ENCODE measurements at regions not wholly inside any gene's neighbourhood (a gene's known extent, or its start where the extent isn't known, plus 50 kb on each side); places are given as distances from the start of the nearest gene placed in this dataset.

DNA sequence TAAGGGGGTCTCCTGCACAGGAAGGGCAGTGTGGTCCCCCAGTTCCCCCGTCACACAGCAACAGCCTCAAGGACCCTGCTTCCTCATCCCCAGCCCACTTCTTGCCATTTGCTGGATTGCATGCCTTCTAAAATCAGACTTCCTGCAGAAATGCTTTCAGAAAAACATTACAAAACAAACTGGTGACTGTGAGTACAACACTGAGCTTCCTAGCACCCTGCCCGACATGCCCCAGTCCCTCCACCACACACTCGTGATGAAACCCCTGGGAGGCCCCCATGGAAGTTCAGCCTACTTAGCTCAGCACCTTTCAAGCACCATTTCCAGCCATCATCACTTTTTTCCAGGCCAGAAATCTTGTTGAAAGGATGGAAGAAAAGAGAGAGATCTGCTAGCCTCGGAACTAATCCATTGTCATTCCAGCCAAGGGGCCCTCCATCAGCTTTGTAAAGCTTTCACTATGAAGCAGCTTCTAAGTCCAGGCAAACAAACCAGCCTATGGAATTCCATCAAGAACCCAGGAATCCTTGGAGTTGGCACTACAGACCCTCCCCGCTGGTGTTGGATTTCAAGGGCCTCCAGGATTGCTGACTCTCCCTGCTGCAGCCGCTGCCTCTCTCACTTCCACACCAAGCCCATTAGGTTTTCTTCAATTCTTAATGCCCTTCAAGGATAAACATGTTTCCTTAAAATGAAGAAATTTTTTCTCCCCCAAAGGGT is 114.6 kb downstream of the C5orf15 start:
- no peak for DNase-seq

DNA sequence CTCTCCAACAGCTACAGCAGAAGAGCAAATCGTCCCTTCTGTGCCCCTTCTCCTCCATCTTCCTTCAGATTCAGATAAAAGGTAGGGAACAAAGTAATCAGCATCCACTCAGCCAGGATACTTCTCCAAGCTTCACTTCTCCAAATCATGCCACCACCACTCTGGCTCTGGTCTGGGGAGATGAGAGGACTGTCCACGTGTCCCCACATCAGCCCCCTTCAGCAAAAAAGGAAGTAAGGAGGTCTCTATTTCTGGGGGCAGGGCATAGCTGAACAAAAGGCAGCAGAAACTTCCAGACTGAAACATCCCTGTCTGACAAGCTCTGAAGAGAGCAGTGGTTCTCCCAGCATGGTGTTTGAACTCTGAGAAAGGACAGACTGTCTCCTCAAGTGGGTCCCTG is 116.9 kb downstream of the C5orf15 start:
- DNase-seq: no peak

DNA sequence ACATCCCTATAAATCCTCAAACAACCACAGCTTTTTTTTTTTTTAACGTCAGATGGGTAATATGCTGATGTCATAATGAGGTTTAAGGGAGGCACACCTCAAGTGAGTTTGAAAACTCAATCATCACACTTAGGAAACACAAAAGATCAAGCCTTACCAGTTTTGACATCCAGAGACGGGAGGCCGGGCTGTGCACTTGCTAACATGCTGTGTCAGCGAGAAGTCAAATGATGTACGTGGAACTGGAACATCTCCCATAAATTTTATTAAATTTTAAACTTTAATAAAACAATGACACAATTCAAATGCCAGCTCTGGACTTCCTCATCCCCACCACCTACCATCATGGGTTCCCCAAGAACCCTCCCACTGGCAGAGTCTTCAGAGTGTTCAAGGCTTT is 117.6 kb downstream of the C5orf15 start:
- DNase-seq: no peak

DNA sequence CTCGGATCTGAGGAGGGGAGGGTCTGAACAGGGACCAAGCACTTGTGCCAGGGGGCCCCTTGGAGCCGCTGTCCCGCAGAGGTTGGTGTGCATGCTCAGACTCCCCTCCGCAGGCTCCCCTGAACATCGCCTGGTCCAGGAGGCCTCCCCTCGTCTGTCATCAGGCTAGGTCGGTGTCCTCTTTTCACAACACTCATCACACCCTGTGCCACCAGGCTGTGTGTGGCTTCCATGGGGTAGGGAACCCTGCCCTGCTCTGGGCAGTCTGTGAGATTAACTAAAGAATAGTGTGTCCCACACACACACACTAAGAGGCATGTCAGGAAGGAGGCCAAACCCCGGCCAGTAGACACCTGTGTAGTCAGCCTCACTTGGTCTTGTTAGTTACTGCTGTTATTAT is 119.3 kb downstream of the C5orf15 start:
- no peak for DNase-seq

DNA sequence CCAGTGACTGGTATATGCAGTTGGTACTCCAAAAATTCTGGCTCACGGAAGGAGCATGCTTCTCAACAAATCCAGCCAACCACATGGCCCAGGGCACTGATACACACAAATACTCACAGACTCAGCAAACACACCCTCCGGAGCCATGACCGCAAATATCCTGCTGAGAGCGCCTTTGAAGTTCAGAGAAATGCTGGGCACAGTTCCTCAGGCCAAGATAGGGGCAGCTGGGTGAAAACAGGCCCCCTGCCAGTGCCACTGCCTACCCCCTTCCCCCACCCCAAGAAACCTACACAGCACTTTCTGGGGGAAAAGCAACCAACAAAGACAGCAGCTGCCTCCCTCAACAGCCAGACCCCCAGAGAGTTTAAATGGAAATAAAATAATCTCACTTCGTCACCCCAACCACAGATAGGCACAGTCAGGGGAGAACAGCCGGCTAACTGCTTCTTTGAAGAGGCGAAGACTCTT is 120.0 kb downstream of the C5orf15 start:
- no peak for DNase-seq

DNA sequence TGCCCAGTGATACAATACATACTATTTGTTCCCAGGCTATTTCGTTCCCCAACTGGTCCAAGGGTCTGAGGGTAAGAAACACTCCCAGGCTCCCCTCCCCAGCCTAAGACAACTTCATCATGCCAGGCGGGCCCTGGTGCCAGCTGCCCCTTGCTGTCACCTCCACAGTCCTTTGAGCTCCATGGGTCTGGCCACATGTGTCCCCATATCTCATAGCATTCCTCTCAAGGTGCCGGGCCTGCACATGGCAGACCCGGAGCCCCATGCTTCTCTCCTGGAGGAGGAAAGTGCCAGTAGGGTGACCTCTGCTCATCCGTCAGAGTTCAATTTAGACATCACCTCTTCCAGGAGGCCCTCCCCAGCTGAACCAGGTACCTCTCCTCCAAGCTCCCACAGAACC is 120.5 kb downstream of the C5orf15 start:
- no peak for DNase-seq

DNA sequence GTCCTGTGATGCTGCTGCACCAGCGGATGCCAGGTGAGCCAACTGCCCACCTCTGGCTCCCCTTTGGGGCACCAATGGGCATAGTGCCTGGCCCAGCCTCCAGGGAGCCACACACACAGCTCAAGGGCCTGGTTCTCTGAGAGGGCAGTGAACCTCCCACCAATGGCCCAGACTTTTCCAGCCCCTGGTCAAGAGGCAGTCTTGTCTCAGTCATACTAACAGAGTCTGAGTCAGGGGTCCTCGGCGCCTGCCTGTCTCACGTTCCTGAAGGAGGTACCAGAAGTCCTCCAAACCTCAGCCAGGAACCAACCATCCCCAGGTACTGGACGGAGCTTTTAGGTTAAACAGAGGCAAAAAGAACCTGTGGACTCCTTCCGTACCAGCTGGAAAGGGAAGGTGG is 121.1 kb downstream of the C5orf15 start:
- DNase-seq: no peak

DNA sequence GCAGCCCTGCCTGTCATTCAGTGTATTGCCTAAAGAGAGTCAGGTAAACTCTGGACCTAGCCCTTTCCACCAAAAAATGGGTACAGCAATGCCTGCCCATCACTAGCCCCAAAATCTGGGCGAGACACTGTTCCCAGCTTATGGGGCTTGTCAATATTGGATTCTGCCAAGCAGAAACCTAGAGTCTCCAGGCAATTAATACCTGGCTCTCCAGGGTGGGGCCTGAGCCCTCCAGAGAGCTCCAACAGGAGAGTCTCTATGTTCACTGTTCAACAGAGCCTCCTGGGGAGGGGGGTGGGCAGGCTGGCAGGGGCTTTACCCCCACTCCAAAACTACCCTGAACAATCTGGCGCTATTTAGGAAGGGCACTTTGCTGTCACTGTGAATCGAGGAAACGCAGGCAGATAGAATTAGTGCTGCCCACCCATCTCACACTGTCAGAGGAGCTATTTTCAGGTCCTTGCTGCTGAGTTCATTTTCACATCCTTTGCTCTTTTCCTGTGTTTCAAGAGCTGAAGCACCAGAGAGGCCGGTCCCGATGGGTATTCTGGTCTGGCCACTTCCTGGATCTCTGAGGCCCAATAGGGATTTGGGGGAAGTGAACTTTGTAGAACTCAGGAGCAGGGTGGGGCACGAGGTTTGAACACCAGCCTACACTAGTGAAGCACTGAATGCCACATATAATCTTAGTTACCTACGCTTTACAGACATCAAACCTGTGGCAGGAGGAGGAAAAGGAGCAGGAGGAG is 121.8 kb downstream of the C5orf15 start:
- no peak for DNase-seq

DNA sequence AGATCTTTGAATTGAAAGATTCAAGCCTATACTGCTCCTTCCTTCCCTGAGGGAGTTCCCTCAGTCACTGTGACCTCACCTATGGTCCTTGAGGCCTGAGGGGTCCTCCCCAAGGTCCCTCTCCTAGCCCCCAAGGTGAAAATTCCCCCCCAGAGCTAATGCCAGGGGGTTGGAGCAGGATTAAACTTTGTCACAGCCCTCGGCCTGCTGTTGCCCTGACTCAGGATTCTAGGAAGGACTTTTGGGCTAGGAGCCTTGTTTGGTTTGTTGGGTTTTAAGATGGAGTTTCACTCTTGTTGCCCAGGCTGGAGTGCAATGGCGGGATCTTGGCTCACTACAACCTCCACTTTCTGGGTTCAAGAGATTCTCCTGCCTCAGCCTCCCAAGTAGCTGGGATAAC is 123.2 kb downstream of the C5orf15 start:
- no peak for DNase-seq

DNA sequence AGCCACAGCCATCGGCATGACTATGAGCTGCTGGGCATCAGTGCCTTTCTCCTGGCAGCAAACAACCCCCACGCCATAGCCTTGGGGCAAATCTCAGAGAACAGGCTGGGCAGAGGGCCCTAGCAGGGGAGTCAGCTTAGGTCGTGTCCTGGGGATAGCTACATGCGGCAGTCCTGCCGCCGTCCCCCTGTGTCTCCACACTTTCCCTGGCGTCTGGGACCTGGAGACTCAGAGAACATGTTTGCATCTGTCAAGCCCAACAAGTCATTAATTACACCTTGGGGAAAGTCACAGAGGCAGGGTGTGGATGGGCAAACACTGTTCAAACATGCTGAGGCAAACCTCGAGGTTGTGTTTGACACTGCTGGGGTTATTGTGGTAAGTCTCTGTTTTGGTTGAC is 123.6 kb downstream of the C5orf15 start:
- DNase-seq: no peak

DNA sequence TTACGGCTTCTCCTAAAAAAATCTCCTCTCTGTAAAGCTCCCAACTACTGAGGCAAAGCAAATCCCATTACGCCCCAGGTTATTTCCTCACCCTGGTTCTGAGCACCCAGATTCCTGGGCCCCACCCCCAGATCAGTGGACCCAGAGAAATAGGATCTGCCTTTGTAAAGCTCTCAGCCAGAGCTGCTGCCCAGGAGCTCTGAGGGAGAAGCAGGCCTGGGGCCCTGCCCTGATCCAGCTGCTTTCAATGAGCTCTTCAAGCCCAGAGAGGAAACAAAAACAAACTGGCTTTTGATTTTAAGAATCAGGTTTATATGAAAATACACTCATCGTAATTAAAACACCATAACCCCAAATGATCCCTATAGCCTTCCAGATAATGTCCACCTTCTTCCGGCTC is 124.5 kb downstream of the C5orf15 start:
- DNase-seq: no peak

DNA sequence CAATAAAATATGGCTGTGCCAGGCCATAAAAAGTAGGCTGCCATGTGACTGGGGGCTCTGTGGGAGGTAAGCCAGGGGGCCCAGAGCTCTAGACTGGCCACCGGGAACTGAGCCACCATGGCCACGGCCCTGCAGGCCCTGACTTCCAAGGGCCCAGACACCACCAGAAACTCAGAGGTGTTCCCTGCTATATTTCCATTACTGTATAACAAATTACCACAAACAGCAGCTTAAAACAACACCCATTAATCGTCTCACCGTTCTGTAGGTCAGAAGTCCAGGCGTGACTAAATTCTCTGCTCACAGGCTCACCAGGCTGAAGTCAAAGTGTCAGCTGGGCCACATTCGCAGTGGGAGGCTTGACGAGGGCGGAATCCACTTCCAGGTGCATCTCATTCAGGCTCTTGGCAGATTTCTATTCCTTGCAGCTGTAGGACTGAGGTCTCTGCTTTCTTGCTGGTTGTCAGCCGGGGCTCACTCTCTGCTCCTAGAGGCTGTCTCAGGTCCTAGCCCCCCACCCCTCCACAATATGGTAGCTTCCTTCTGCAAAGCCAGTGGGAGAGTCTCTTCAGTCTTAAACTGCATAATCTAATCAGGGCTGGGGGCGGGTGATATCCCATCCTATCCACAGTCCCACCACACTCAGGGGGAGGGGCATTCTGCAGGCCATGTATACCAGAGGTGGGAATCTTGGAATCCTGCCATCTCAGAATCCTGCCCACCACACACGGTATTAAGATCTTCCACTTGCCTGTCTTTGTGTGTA is 125.4 kb downstream of the C5orf15 start:
- DNase-seq: no peak

DNA sequence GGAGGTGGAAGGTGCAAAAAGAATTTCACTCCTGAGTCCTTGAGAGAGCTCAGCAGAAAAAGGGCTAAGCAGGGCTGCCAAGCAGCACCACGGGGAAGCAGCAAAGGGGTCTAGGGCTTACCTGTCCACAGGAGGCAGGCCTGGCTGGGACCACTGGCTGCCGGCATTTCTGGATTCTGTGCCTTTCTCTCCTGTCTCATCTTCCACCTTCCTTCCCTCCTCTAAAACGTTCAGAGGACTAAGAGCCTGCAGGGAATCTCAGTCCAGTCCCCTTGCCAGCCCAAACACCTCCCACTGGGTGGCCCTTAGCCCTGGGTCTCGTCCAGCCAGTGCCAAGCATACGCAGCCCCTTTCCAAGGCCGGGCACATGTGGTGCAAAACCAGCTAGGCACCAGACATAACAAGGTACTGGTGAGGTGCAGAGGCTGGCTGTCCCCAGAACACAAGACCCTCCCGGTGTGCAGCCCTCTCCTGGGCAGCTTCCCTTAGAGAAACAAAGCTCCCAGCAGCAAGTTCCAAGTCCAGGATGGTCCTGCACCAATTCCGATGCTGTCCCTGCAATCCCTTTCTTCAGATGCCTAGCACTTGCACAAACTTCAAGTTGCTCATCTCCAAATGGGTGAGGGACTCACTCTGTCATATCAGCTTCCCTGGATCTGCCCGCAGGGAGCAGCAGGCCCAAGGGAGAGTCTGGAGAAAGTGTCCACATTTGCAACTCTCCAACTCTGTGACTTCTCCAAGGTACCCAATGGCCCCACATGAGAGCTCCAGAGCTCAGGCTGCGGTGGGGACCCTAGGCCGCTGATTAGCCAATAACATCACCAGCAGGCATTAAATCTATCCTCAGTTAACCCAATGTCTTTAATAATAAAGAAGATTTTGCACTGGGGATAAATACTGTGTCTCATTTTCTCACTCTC is 126.3 kb downstream of the C5orf15 start:
- no peak for DNase-seq

DNA sequence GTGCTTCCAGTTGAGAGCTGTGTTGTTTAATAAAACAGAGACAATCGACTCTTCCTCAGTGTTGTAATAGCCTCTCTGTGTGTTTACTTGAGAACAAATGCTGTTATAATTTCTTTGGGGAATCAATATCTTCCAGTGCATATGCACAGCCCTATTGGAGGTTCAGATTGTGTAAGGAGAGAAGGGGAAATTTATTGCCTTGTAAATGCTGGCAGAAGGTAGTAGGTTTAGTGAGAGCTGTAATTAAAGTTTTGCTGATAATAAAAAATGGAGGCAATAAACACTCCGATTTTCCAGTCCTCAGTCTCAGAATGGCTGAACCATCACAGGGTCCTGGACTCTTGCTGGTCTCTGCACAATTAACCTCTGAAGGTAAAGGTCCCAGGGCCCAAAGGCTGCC is 128.3 kb downstream of the C5orf15 start:
- no peak for DNase-seq

DNA sequence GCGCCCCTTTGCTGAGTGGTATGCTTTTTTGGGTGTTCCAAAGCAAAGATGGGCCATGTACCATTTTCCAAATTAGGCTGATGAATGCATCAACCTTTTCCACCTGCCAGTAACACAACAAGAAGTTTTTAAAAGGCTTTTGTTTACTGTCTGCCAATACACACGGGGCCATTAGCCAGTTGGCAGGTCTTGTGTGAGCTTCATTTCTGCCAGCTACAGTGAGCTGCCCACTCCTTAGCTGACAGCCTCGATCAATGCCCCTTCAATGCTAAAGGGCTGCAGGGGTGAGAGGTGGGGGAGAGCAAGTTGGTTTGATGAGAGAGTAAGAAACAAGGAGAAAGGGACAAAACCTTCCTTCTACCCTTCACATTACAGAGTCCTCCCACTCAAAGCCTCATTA is 128.7 kb downstream of the C5orf15 start:
- no peak for DNase-seq

DNA sequence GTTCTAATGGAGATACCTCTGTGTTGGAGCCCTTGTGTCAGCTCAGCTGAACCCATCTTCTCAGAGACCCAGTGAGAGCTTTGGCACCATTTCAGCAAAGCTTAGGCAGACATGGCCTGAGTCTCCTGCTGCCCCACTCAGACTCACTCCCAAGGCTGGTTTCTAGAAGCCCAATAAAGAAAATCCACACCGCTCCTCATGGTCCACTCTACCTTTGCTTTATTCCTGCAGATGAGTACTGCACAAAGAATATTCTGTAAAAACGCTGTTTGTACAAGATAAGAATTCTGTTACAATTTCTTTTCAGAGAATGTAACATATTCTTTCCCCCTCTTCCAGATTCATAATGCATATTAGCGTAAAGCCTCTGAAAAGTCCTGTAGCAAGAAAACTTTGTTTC is 129.3 kb downstream of the C5orf15 start:
- DNase-seq: no peak

DNA sequence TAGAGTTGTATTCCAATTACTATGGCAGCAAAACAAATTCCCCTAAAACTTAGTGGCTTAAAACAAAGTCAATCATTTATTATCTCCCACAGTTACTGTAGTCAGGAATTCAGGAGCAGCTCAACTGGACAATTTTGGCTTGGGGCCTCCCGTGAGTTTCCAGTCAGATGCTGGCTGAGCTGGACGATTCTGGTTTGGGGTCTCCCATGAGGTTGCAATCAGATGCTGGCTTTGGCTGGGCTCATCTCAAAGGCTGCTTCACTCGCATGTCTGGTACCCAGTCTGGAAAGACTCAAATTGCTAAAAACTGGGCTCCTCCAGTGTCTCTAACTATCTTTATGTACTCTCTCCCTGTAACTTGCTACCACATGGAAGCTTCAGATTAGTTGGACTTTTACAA is 130.1 kb downstream of the C5orf15 start:
- no peak for DNase-seq

DNA sequence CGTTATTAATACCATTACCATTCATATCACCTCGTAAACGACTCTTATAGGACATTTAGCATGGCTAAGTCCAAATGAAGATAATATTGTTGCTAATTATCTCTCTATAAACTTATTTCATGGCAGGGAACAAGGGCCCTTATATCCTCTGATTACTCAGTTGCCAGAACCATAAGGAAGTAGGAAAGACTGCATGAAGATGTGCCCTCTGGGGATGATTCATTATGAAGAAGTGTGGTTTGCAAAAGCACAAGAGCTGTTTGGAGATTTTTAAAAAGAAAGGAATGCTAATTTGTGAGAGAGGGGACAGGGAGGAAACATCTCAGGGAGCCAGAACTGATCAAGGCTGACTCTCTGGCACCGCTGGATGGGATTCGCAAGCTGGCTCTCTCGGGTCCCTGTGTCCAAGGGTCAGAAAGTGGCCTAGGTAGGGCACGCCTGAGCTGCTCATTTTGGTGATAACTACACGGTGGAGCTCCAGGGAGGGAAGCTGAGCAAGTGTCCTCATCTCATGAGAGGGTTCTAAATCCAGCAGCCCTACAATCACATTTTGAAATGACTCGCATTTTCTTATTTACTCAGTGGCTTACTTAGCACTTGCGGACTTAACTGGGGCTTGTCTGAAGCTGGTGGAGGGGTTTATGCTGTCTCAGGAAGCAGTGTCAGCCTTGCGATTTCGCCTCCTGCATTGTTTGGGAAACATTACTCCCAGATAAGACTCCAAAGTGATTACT is 136.8 kb downstream of the C5orf15 start:
- DNase-seq: no peak

DNA sequence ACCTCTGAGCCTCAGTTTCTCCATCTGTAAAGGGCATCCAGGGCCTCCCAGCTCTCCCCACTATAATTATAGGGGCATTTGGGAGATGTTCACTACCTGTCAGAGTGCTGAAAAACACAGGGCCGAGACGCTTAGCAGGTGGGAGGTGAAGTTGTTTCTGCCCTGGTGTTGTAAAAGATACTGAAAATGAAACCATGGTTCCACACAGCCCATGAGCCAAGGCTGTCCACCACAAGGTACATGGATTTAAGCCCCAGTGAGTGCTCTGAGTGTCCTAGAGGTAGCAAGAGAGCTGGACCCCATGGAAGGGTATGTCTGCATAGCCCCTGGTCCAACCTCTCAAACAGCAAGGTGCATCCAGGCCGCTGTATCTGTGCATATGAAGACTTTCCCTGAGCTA is 137.5 kb downstream of the C5orf15 start:
- no peak for DNase-seq

DNA sequence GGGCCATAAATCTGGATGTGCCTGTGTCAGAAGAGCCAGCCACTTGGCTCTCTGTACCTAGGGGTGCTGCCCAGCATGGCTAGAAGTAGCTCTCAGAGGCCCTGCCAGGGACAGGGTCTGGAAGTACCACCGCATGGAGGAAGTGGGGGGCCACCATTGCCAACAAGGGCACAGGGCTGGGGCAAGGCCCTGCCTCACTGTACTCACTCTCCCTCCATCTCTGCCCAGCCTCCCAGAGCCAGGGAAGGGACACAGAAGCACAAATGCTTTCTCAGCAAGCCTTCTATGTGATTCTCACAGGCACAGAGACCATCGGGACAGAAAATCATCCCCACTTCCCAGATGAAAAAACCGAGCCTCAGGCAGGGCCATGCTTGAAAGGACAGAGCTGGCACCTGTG is 138.1 kb downstream of the C5orf15 start:
- DNase-seq: no peak

DNA sequence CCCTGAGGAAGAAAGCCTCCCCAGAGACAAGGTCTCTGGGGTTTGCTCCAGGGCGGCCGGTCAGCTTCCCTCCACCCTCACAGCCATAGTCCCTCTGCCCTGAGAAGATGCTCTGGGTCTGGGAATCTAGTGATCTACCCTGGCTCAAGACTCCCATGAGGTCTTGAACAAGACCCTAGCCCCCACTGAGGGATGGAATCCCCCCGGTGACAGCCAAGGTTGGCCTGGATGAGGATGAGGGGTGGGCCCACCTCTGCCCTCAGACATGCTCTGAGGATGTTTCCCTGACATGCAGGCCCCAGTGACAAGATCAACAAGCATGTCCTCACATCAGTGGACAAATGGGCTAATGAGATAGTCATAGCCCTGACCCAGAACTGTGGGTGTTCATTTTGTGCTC is 138.6 kb downstream of the C5orf15 start:
- no peak for DNase-seq

DNA sequence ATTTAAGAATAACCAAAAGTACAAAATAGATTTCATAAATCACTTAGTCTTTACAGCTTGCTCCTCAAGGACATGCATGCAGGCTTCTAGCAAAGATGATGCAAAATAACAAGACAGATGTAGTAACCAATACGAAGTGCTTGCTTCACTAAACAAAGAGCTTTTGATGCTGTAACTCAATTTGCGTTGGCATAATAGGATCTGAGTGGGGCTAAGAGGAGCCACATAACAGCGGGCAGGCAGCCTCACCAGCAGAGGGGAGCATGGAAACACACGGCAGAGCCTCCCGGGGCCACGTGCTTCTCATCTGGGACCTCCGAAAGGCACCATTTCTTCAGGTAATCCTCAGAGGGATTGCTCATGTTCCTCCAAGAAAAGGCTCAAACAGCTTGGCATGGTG is 139.7 kb downstream of the C5orf15 start:
- no peak for DNase-seq

All from OCI-M1 (cell line).